OCI-LY7 (cell line): ENCODE measurements at regions not wholly inside any gene's neighbourhood (a gene's known extent, or its start where the extent isn't known, plus 50 kb on each side); places are given as distances from the start of the nearest gene placed in this dataset.

Source experiments
- CTCF ChIP-seq: fragments of 200-600 bp; sonication (generic); conservative IDR thresholded peaks from 2 replicates; pipeline ENCODE4 v1.5.1; 2014; ENCODE audit warnings: mild to moderate bottlenecking, antibody characterized with exemption, low read length, moderate library complexity, mixed read lengths
- EZH2phosphoT487 ChIP-seq: fragments of 200-600 bp; sonication (generic); IDR thresholded peaks from 2 replicates; pipeline ENCODE4 v1.6.1; 2018; ENCODE audit warnings: low read depth, borderline replicate concordance, mild to moderate bottlenecking, mixed run types, antibody characterized with exemption, low read length, moderate library complexity, mixed read lengths

GRCh38 chr17:34725008-34725407 lies 145.6 kb downstream of the TMEM132E start:
- TF ChIP-seq CTCF: no peak
- TF ChIP-seq EZH2phosphoT487: no peak
